DOHH2 (cell line): ENCODE measurements at regions not wholly inside any gene's neighbourhood (a gene's known extent, or its start where the extent isn't known, plus 50 kb on each side); places are given as distances from the start of the nearest gene placed in this dataset.

ENCODE experiments used
- CTCF ChIP-seq: fragments of 200-600 bp; sonication (generic); IDR thresholded peaks from one replicate; pipeline ENCODE4 v1.5.1; 2014; ENCODE audit warnings: antibody characterized with exemption, mild to moderate bottlenecking, low read depth, low read length; ENCODE audit not compliant: poor library complexity, severe bottlenecking
- EZH2phosphoT487 ChIP-seq: fragments of 200-600 bp; sonication (generic); IDR thresholded peaks from 2 replicates; pipeline ENCODE4 v1.6.1; 2017; ENCODE audit warnings: borderline replicate concordance, mild to moderate bottlenecking, antibody characterized with exemption, low read length, moderate library complexity, mixed read lengths

- no peak for TF ChIP-seq CTCF
- TF ChIP-seq EZH2phosphoT487: no peak
Observed at GRCh38 chr4:133472244-133472643, 323.1 kb downstream of the PCDH10 start.
